UCSD-AML1 (cell line): ENCODE measurements at regions not wholly inside any gene's neighbourhood (a gene's known extent, or its start where the extent isn't known, plus 50 kb on each side); places are given as distances from the start of the nearest gene placed in this dataset.
"Not testable (repeated sequence)": the region's sequence is repeated elsewhere in the genome, so short reads cannot be mapped to it uniquely, and the experiment has no call there.

ENCODE experiments used
- DNase-seq: peaks from one replicate; lab custom pipeline; 2025; ENCODE audit not compliant: unreplicated experiment; lab: John Stamatoyannopoulos, UW

GRCh38 chr5:24232041-24232440 is 412.7 kb downstream of the CDH10 start:
- DNase-seq, result no peak

GRCh38 chr5:24232929-24233498 is 411.8 kb downstream of the CDH10 start:
- DNase-seq, result no peak

- DNase-seq, result no peak
These were observed 408.8 kb downstream of the CDH10 start for GRCh38 chr5:24235946-24236345.

GRCh38 chr5:24245821-24246220 is 399.0 kb downstream of the CDH10 start:
- no peak for DNase-seq

- DNase-seq, result no peak
These were observed 380.2 kb downstream of the CDH10 start for GRCh38 chr5:24264547-24264946.

- DNase-seq, result no peak
These were observed 379.5 kb downstream of the CDH10 start for GRCh38 chr5:24265306-24265705.

GRCh38 chr5:24268482-24269056 is 376.2 kb downstream of the CDH10 start:
- no peak for DNase-seq

GRCh38 chr5:24271702-24272118 is 373.1 kb downstream of the CDH10 start:
- not testable (repeated sequence) for DNase-seq

- no peak for DNase-seq
These were observed 372.0 kb downstream of the CDH10 start for GRCh38 chr5:24272741-24273140.

- DNase-seq, result no peak
These were observed 364.6 kb downstream of the CDH10 start for GRCh38 chr5:24280215-24280614.

- no peak for DNase-seq
These were observed 363.0 kb downstream of the CDH10 start for GRCh38 chr5:24281818-24282217.

- DNase-seq, result no peak
These were observed 355.0 kb downstream of the CDH10 start for GRCh38 chr5:24289582-24290335.

GRCh38 chr5:24290536-24290935 is 354.2 kb downstream of the CDH10 start:
- no peak for DNase-seq

- DNase-seq, result no peak
These were observed 352.9 kb downstream of the CDH10 start for GRCh38 chr5:24291916-24292315.

GRCh38 chr5:24294333-24294732 is 350.4 kb downstream of the CDH10 start:
- no peak for DNase-seq

- no peak for DNase-seq
These were observed 330.7 kb downstream of the CDH10 start for GRCh38 chr5:24314106-24314505.

- DNase-seq, result no peak
These were observed 324.1 kb downstream of the CDH10 start for GRCh38 chr5:24320643-24321042.

- DNase-seq, result no peak
These were observed 319.4 kb downstream of the CDH10 start for GRCh38 chr5:24325306-24325832.

- no peak for DNase-seq
These were observed 313.2 kb downstream of the CDH10 start for GRCh38 chr5:24331531-24331930.

GRCh38 chr5:24347158-24347557 is 297.6 kb downstream of the CDH10 start:
- DNase-seq, result no peak

GRCh38 chr5:24351285-24351684 is 293.5 kb downstream of the CDH10 start:
- no peak for DNase-seq

GRCh38 chr5:24353016-24353415 is 291.8 kb downstream of the CDH10 start:
- no peak for DNase-seq
